Natural killer cell (primary cell): ENCODE measurements at regions not wholly inside any gene's neighbourhood (a gene's known extent, or its start where the extent isn't known, plus 50 kb on each side); places are given as distances from the start of the nearest gene placed in this dataset.

ENCODE experiments used
- ATAC-seq, 3 donors: fragments of 150-1000 bp in 2 of 3; fragments of 200-7000 bp in 1 of 3; cut with Tn5 transposase; 1 replicate in 1 of 3; 2 replicates in 2 of 3; pipeline ENCODE4 v1.10.0; 2021; ENCODE audit warnings: mild to moderate bottlenecking in 2 of 3, moderate library complexity in 2 of 3
- DNase-seq, 2 donors: peaks; one replicate each; pipeline versions ENCODE4 v3.0.0 to v3.0.0-alpha.2; 2013 to 2021; ENCODE audit warnings: mixed read lengths in 1 of 2
- H3K27ac ChIP-seq: one replicate; pipeline ENCODE4 v1.5.1; 2013; ENCODE audit warnings: mild to moderate bottlenecking, low read length
- H3K27me3 ChIP-seq: one replicate; pipeline ENCODE4 v1.6.1; 2013; ENCODE audit warnings: low read length; ENCODE audit not compliant: control insufficient read depth, insufficient read depth
- H3K36me3 ChIP-seq: one replicate; pipeline ENCODE4 v1.6.1; 2013; ENCODE audit warnings: low read length; ENCODE audit not compliant: control insufficient read depth, insufficient read depth
- H3K4me1 ChIP-seq: one replicate; pipeline ENCODE4 v1.6.1; 2013; ENCODE audit warnings: low read length; ENCODE audit not compliant: control insufficient read depth, insufficient read depth
- H3K4me3 ChIP-seq: one replicate; pipeline ENCODE4 v1.5.1; 2013; ENCODE audit warnings: low read length
- H3K9me3 ChIP-seq: one replicate; pipeline ENCODE4 v1.6.1; 2013; ENCODE audit warnings: low read length; ENCODE audit not compliant: control insufficient read depth, insufficient read depth
- H3K27ac Mint-ChIP-seq, 2 donors: one replicate each; pipeline ENCODE4 v1.8.0; 2022; ENCODE audit warnings: mild to moderate bottlenecking in 2 of 2, mixed read lengths in 2 of 2, moderate library complexity in 1 of 2
- H3K27me3 Mint-ChIP-seq, 2 donors: one replicate each; pipeline ENCODE4 v1.8.0; 2022; ENCODE audit warnings: low read depth in 2 of 2, mixed read lengths in 2 of 2
- H3K36me3 Mint-ChIP-seq: one replicate; pipeline ENCODE4 v1.8.0; 2022; ENCODE audit warnings: mixed read lengths
- H3K4me1 Mint-ChIP-seq, 2 donors: one replicate each; pipeline ENCODE4 v1.8.0; 2022; ENCODE audit warnings: mixed read lengths in 2 of 2
- H3K4me3 Mint-ChIP-seq: one replicate; pipeline ENCODE4 v1.8.0; 2022; ENCODE audit warnings: mild to moderate bottlenecking, moderate library complexity, mixed read lengths
- H3K9me3 Mint-ChIP-seq, 2 donors: one replicate each; pipeline ENCODE4 v1.8.0; 2022; ENCODE audit warnings: mixed read lengths in 2 of 2
- CTCF ChIP-seq: fragments of 200-600 bp; IDR thresholded peaks from one replicate; pipeline ENCODE4 v1.8.0; 2022; ENCODE audit warnings: antibody characterized with exemption
- WGBS: methylation state at CpG from one replicate; pipeline ENCODE4 v1.1.7; 2013; ENCODE audit warnings: missing lambda C conversion rate; ENCODE audit not compliant: insufficient coverage; 5-methylcytosine and 5-hydroxymethylcytosine counted together
- intact Hi-C: fragments of 100-400 bp; cut with micrococcal nuclease; formaldehyde crosslinking; loops from one replicate; pipeline ENCODE4 v1.14.2; 2022

GRCh38 chr5:60490597-60491166 lies 209.3 kb downstream of the DEPDC1B start:
- H3K27ac Mint-ChIP-seq = no peak overlapping the region
- 75% methylated on average over 3 of the region's 4 CpGs for WGBS
- intact Hi-C loops = no loop called here

GRCh38 chr5:60489856-60490255 lies 210.1 kb downstream of the DEPDC1B start:
- 96% methylated on average over 3 of the region's 3 CpGs for WGBS
- Histone ChIP-seq H3K36me3 (no peaks in the 10 kb centered on the region), H3K4me3 (no peak overlapping the region), H3K27ac (no peak overlapping the region), H3K27me3 (no peaks in the 10 kb centered on the region), H3K4me1 (no peaks in the 10 kb centered on the region), H3K9me3 (no peaks in the 10 kb centered on the region)
- no peak overlapping the region for H3K4me3 Mint-ChIP-seq
- intact Hi-C loops = no loop called here
- ATAC-seq (no peak), DNase-seq (no peak)
- TF ChIP-seq CTCF = no peak
- no peaks in the 10 kb centered on the region for H3K36me3 Mint-ChIP-seq
- no peaks in the 10 kb centered on the region for H3K9me3 Mint-ChIP-seq
- no peaks in the 10 kb centered on the region for H3K27me3 Mint-ChIP-seq
- H3K27ac Mint-ChIP-seq = no peak overlapping the region
- H3K4me1 Mint-ChIP-seq = no peaks in the 10 kb centered on the region

More at GRCh38 chr5:60490597-60491166, 209.3 kb downstream of the DEPDC1B start:
- DNase-seq (no peak), ATAC-seq (no peak)
- no peak for TF ChIP-seq CTCF
- Mint-ChIP-seq H3K36me3 (no peaks in the 10 kb centered on the region), H3K4me3 (no peak overlapping the region), H3K4me1 (no peaks in the 10 kb centered on the region), H3K9me3 (no peaks in the 10 kb centered on the region), H3K27me3 (no peaks in the 10 kb centered on the region)
- no peaks in the 10 kb centered on the region for H3K4me1 ChIP-seq
- no peaks in the 10 kb centered on the region for H3K36me3 ChIP-seq
- H3K4me3 ChIP-seq = no peak overlapping the region
- H3K9me3 ChIP-seq = no peaks in the 10 kb centered on the region
- no peak overlapping the region for H3K27ac ChIP-seq
- no peaks in the 10 kb centered on the region for H3K27me3 ChIP-seq

- Mint-ChIP-seq H3K27ac (no peak overlapping the region), H3K9me3 (no peaks in the 10 kb centered on the region), H3K36me3 (no peaks in the 10 kb centered on the region), H3K4me1 (no peaks in the 10 kb centered on the region), H3K27me3 (no peaks in the 10 kb centered on the region), H3K4me3 (no peak overlapping the region)
- WGBS = 77% methylated on average over 1 of the region's 2 CpGs
- no peaks in the 10 kb centered on the region for H3K27me3 ChIP-seq
- intact Hi-C loops = no loop called here
- H3K9me3 ChIP-seq = no peaks in the 10 kb centered on the region
- TF ChIP-seq CTCF = no peak
- H3K36me3 ChIP-seq = no peaks in the 10 kb centered on the region
- no peak overlapping the region for H3K27ac ChIP-seq
- no peaks in the 10 kb centered on the region for H3K4me1 ChIP-seq
- no peak for ATAC-seq
- H3K4me3 ChIP-seq = no peak overlapping the region
- no peak for DNase-seq
Observed at GRCh38 chr5:60489377-60489776, 210.6 kb downstream of the DEPDC1B start.

- H3K4me1 Mint-ChIP-seq = no peaks in the 10 kb centered on the region
- 86% methylated on average over 4 of the region's 6 CpGs for WGBS
- H3K27me3 ChIP-seq = no peaks in the 10 kb centered on the region
Observed at GRCh38 chr5:60488466-60489130, 211.4 kb downstream of the DEPDC1B start.

More at GRCh38 chr5:60488466-60489130, 211.4 kb downstream of the DEPDC1B start:
- Histone ChIP-seq H3K4me3 (no peak overlapping the region), H3K27ac (no peak overlapping the region), H3K9me3 (no peaks in the 10 kb centered on the region), H3K4me1 (no peaks in the 10 kb centered on the region), H3K36me3 (no peaks in the 10 kb centered on the region)
- Mint-ChIP-seq H3K36me3 (no peaks in the 10 kb centered on the region), H3K27me3 (no peaks in the 10 kb centered on the region), H3K27ac (no peak overlapping the region), H3K9me3 (no peaks in the 10 kb centered on the region), H3K4me3 (no peak overlapping the region)
- DNase-seq = no peak
- intact Hi-C loops = no loop called here
- no peak for TF ChIP-seq CTCF
- no peak for ATAC-seq
